Chondrocyte (in vitro differentiated cells): ENCODE measurements at regions not wholly inside any gene's neighbourhood (a gene's known extent, or its start where the extent isn't known, plus 50 kb on each side); places are given as distances from the start of the nearest gene placed in this dataset.

Source experiments
- DNase-seq: peaks from one replicate; pipeline ENCODE4 v3.0.0; 2021; ENCODE audit warnings: mixed read lengths, low spot score
- H3K27ac Mint-ChIP-seq: one replicate; pipeline ENCODE4 v1.8.0; 2021; ENCODE audit warnings: mild to moderate bottlenecking, moderate library complexity, mixed read lengths; ENCODE audit not compliant: unreplicated experiment
- H3K27me3 Mint-ChIP-seq: 2 replicates; pipeline ENCODE4 v1.8.0; 2021; ENCODE audit warnings: low read depth, mixed read lengths
- H3K36me3 Mint-ChIP-seq: 2 replicates; pipeline ENCODE4 v1.8.0; 2021; ENCODE audit warnings: low read depth, mixed read lengths
- H3K4me1 Mint-ChIP-seq: 2 replicates; pipeline ENCODE4 v1.8.0; 2021; ENCODE audit warnings: low read depth, mild to moderate bottlenecking, mixed read lengths
- H3K4me3 Mint-ChIP-seq: one replicate; pipeline ENCODE4 v1.8.0; 2021; ENCODE audit warnings: mild to moderate bottlenecking, moderate library complexity, mixed read lengths; ENCODE audit not compliant: unreplicated experiment
- H3K9me3 Mint-ChIP-seq: 2 replicates; pipeline ENCODE4 v1.8.0; 2021; ENCODE audit warnings: low read depth, mixed read lengths
- TF ChIP-seq, protein P1 (sequence below): fragments of 200-600 bp; sonication (generic); IDR thresholded peaks from 2 replicates; pipeline ENCODE4 v1.5.0; 2021; ENCODE audit warnings: antibody characterized with exemption, mild to moderate bottlenecking, moderate library complexity

DNA sequence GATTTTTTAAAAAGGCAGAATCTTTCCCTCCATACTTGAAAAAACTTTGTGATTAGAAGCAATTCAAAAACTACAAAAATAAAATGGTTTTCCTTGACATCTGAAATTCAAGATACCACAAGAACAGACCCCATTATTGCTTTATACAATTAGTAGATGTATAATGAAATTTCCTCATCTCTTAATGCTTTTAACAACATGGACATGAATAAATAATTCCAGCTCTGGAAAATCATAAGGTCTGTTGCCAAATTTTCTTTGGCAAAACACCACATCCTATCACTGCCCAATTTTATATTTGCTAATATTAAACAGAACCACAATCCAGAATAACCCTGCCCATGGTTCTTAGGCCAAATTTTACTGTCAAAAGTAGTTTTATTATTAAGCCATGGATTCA lies 1543.6 kb upstream of the MIR17HG start:
- TF ChIP-seq, protein P1, sequence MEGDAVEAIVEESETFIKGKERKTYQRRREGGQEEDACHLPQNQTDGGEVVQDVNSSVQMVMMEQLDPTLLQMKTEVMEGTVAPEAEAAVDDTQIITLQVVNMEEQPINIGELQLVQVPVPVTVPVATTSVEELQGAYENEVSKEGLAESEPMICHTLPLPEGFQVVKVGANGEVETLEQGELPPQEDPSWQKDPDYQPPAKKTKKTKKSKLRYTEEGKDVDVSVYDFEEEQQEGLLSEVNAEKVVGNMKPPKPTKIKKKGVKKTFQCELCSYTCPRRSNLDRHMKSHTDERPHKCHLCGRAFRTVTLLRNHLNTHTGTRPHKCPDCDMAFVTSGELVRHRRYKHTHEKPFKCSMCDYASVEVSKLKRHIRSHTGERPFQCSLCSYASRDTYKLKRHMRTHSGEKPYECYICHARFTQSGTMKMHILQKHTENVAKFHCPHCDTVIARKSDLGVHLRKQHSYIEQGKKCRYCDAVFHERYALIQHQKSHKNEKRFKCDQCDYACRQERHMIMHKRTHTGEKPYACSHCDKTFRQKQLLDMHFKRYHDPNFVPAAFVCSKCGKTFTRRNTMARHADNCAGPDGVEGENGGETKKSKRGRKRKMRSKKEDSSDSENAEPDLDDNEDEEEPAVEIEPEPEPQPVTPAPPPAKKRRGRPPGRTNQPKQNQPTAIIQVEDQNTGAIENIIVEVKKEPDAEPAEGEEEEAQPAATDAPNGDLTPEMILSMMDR = no peak

GRCh38 chr13:89806594-89806993 lies 1540.9 kb upstream of the MIR17HG start:
- no peaks in the 10 kb centered on the region for H3K4me1 Mint-ChIP-seq
- no peaks in the 10 kb centered on the region for H3K36me3 Mint-ChIP-seq
- no peaks in the 10 kb centered on the region for H3K27me3 Mint-ChIP-seq
- TF ChIP-seq, protein P1 = no peak
- DNase-seq = no peak
- H3K27ac Mint-ChIP-seq = no peak overlapping the region
- H3K9me3 Mint-ChIP-seq = peaks cover 4% of the 10 kb centered on the region
- no peak overlapping the region for H3K4me3 Mint-ChIP-seq

More for the DNA sequence above, 1543.6 kb upstream of the MIR17HG start:
- DNase-seq = no peak
- H3K27me3 Mint-ChIP-seq = no peaks in the 10 kb centered on the region
- no peak overlapping the region for H3K4me3 Mint-ChIP-seq
- H3K36me3 Mint-ChIP-seq = no peaks in the 10 kb centered on the region
- no peak overlapping the region for H3K27ac Mint-ChIP-seq
- peaks cover 10% of the 10 kb centered on the region for H3K9me3 Mint-ChIP-seq
- no peaks in the 10 kb centered on the region for H3K4me1 Mint-ChIP-seq

DNA sequence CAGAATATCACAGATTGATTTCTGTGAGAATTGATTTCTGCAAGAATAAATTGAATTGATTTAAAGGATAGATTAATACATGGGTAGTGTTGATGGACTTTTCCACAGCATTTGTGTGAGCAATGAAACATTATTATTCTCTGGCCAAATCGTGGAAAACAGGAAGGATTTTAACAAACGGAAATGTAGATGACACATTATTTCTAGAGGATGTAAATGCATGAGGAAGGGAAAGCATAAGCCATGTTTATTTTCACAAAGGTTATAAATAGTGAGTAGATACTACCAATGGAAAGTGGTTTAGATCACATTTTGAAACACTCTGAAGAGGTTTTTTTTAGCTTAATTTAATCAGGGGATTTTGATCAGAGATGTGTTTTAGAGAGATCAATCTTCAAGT lies 1534.6 kb upstream of the MIR17HG start:
- TF ChIP-seq, protein P1 = no peak
- Mint-ChIP-seq H3K4me3 (no peak overlapping the region), H3K9me3 (peaks cover 15% of the 10 kb centered on the region), H3K36me3 (peaks cover 4% of the 10 kb centered on the region), H3K4me1 (no peaks in the 10 kb centered on the region), H3K27ac (no peak overlapping the region), H3K27me3 (no peaks in the 10 kb centered on the region)
- no peak for DNase-seq

GRCh38 chr13:89816404-89816803 lies 1531.1 kb upstream of the MIR17HG start:
- DNase-seq = no peak
- no peaks in the 10 kb centered on the region for H3K27me3 Mint-ChIP-seq
- H3K4me3 Mint-ChIP-seq = no peak overlapping the region
- H3K9me3 Mint-ChIP-seq = peaks cover 18% of the 10 kb centered on the region
- TF ChIP-seq, protein P1 = no peak
- no peaks in the 10 kb centered on the region for H3K4me1 Mint-ChIP-seq
- no peak overlapping the region for H3K27ac Mint-ChIP-seq
- H3K36me3 Mint-ChIP-seq = peaks cover 4% of the 10 kb centered on the region

DNA sequence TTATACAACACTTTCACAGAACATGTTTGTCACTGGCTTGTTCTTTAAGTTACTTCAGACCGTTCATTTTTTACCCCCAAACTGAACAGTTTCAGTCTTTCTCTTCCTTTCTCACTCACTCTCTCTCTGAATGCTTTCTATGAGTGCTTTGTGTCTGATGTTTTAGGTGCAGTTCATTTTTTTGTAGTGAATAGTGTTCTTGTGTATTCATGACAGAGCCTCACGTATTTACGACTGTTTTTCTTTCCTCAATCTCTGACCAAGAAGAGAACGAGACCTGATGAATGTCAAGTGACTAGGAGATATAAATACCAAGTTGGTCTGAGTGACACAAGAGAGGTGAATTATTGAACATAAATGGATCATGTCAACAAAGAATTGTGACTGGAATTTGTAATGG lies 1525.0 kb upstream of the MIR17HG start:
- H3K27ac Mint-ChIP-seq = no peak overlapping the region
- H3K4me1 Mint-ChIP-seq = no peaks in the 10 kb centered on the region
- no peaks in the 10 kb centered on the region for H3K27me3 Mint-ChIP-seq

More for the DNA sequence above, 1525.0 kb upstream of the MIR17HG start:
- Mint-ChIP-seq H3K36me3 (peaks cover under 1% of the 10 kb centered on the region), H3K4me3 (no peak overlapping the region), H3K9me3 (peaks cover 6% of the 10 kb centered on the region)
- TF ChIP-seq, protein P1 = no peak
- DNase-seq = no peak
